ENCODE measurements at regions not wholly inside any gene's neighbourhood (a gene's known extent, or its start where the extent isn't known, plus 50 kb on each side); places are given as distances from the start of the nearest gene placed in this dataset.

DNA sequence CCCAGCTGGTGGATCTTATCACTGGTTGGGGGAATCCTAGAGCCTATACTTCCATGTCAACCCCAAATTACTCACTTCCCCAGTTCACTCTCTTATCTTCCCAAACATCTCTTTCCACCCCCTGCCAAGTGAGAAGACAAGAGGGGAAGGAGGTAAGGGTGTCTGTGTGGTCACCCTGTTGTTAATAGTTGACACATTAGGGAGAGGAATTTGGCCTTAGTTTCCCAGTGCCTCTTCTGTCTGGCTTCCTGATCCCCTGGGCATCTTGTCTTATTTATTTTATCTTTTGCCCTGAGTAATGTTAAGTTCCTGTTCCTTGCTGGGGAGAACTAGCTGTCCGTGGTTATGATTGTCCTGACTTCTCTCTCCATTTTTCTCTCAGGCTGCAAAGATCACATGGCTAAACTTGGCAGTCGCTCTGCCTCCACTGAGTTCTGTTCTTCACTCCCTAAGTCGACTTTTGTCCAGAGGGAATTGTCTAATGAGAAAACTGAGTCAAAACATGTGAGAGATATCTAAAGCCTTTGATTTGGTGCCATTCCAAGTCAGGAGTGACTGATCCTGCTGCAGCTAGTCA, 157.1 kb upstream of the SYT6 start:
- DNase-seq, result no peak

DNA sequence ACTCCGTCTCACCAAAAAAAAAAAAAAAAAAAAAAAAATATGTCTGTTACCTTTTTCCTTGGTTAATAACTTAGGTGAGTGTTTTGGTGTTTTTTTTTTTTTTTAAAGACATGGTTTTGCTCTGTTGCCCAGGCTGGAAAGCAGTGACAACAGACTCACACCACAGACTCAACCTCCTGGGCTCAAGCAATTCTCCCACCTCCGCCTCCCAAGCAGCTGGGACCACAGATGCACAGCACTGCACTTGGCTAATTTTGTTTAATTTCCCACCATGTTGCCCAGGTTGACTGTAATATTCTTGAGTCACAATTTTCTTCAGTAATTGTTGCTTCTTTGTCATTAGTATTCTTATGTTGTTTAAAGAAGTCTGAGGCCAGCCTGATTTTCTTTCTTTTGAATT, 149.2 kb upstream of the SYT6 start:
- no peak for DNase-seq

DNA sequence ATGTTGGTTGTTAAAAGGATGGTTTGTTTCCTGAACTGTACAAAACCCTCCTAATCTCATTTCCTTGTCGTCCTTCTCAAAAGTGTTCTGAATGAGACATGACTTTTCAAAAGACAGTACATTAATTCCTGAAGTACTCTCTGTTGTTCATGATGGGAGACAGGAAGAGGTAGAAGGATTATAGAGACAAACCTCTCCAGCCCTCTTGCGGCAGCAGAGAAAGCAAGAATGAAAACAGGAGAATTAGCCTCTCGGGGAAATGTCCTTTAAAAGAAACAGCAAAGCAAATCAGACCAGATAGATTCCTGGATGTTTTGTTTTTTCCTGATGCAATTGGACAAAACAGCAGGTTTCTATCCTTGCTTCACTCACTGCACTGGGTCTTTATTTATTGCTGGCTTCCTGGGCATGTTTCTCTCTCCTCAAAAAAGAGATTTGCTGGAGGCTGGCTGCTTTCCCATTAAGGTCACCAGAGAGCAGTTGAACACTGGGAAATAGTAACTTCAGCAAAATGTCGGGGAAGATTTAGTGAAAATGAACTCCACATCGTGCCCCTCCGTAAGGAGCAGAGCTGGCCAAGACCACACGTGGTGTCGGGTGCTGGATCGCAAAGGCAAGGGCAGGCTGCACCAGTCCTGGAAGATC, 145.8 kb upstream of the SYT6 start:
- DNase-seq, result no peak

DNA sequence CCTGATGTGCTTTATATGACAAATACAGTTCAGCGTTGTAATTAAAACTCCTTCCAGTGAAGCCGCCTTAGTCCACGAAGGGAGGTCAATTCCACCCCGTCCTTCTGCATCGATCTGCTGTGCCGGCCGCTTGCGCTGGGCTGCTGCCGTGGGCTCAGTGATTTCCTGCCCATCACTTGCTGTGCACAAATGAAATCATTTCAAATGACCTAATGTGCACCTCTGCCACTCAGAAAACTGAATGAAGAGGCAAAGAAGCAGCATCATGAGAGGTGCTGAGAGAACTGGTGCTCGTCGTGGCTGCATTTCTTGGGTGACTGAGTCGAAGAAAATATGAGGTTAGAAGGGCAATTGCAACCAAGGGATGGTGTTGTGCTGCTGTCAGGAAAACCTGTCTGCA, 144.3 kb upstream of the SYT6 start:
- DNase-seq, result no peak

DNA sequence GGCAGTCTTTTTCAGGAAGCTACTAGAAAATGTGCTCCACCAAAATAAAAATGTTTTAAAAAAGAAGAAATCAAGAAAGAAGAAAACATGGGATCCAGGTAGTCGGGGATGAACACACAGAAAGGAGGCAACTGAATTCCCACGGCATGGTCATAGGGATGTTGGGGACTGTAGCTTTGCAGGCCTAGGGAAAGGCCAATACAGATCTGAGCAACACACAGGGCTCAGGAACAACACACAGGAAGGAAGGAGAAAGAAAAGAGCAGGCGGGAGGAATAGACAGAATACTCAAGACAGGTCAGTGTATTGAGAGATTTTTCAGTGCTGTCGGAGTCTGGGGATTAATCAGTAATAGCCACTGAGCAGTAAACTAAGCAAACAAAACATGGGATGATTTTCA, 142.7 kb upstream of the SYT6 start:
- DNase-seq, result no peak

DNA sequence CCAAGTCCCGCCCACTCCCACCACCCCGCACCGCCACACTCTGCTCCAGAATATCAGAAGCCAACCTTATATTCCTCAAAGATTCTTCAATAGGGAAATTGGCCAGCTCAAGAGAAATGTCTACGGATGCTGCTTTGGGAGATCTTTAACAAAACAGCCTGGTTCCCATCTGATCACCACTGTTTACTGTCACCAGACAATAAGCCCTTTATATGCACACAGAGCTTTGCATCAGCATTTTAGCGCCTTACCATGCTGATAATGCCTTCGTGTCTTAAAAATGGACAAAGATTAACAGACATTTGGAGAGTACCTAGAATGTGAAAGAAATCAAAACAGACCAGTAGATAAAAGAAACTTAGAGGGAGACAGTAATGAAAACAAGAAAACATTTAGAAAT, 141.7 kb upstream of the SYT6 start:
- no peak for DNase-seq

DNA sequence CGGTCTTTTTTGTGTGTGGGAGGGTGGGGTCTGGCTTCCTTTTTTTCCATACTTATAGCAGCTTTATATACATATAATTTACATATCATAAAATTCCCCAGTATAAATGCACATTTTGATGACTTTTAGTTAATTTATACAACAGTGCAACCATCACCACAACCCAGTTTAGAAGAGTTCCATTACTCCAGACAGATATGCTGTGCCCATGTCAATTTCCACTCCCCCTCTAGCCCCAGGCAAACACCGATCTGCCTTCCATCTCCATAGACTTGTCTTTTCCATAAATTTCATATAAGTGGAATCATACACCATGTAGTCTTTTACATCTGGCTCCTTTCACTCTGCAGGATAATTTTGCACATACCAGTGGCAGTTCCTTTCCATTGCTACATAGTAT, 139.2 kb upstream of the SYT6 start:
- DNase-seq, result no peak

DNA sequence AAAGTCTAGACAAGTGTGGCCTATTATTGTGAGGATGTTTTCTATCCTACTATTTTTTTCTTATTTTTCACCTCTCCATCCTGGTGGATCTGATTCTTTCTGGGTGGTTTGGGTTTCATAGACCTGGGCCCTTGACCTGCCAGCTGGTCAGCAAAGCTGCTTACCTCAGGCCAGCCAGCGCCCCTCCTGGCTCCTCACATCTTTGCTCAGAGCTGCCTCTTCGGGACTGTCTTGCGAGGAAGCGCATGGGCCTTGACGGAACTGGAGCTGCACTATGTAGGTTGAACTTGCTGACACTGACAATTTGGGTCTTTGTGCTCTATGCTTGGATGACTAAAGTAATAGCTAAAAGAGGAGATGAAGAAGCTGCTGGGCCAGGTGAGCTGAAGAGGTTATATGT, 138.5 kb upstream of the SYT6 start:
- DNase-seq, result no peak

DNA sequence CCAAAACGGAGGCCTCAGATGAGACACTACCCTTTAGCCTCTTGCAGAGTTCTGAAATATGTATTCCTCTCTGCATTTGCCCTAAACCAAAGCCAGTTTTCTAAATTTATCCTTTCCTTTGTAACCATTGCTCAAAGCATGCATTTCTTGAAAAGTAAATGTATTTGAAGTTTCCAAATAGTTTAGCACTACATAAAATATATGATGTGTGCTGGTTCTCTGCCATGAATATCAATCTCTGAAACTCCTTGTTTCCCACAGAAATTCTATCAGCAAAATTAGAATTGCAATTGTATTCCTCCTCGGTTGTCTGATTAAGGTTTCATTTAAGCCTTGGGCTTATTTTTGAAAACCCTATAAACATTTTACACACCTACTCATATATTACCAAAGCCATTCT, 137.1 kb upstream of the SYT6 start:
- no peak for DNase-seq

DNA sequence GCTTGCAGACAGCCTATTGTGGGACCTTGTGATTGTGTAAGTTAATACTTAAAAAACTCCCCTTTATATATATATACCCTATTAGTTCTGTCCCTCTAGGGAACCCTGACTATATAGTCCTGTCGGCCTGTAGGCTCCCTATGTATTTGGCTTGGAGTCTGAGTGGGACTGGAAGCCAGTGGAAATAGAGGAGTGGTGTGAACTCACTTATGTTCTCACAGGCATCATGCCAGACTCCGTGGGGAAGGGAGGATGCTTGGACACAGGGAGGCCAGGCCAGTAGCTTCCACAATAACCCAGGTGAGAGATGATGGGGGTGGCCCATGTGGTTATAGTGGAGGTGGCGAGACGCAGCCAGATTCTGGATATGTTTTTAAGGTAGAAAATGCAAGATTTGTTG, 136.7 kb upstream of the SYT6 start:
- DNase-seq, result no peak

DNA sequence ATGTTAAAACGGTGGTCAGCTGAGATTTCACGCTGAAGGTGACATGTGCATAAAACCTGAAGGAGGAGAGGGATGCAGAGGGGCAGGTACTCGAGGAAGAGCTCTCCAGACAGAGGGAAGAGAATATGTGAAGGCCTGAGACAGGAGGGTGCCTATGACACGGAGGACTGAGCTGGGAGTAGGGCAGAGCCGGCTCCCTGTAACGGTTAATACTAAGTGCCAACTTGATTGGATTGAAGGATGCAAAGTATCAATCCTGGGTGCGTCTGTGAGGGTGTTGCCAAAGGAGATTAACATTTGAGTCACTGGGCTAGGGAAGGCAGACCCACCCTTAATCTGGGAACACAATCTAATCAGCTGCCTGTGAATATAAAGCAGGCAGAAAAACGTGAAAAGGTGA, 136.2 kb upstream of the SYT6 start:
- DNase-seq, result no peak

DNA sequence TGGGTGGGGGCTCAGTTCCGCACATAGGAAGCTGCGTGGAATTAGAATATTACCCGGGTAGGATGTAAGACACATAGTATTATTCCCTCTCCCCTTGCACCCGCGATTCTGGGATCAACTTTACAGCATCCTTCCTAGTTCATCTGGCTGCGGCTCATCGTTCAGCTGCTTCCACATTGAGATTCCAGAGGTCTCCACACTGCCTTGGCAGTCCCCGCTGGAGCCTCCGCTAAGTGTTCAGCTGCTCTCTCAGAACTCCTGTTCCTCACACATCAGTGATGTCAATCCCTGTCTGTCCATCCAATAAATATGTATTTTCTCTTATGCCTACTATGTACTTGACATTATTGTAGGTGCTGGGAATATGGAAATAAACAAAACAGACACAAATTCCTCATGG, 135.6 kb upstream of the SYT6 start:
- DNase-seq, result no peak

DNA sequence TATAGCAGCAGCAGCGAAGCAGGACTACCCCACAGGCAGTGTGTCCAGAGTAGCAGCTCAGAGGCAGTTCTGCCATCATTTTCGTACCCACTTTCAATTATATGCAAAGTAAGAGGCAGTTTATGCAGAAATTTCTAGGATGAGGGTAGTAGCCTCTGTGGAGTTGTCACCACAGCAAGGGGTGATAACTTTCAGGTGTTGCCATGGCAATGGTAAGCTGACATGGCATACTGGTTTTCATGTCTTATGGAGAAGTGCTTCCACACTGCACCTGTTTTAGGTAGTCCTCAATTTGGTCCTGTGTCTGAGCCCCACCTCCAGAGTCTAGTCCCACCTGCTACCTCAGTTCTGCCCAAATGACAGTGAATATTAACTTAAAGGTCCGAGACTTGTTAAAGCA, 133.3 kb upstream of the SYT6 start:
- DNase-seq, result no peak

DNA sequence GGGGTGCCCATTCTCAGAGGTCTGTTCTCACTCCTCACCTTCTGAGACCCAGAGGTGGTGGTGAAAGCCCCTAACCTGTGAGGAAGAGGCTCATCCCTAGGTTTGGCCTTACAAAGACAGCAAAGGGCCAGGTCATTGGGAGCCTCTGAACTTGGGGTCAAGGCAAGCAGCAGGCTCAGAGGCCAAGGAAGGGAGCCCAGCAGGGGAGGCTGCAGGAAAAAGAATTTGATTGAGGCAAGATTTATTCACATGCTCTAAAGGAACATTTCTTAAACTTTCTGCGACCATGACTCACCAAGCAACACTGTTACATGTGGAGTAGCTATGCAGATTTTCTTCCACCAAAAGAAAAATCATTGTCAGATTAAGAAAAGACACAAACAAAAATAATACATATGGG, 132.5 kb upstream of the SYT6 start:
- DNase-seq, result no peak

DNA sequence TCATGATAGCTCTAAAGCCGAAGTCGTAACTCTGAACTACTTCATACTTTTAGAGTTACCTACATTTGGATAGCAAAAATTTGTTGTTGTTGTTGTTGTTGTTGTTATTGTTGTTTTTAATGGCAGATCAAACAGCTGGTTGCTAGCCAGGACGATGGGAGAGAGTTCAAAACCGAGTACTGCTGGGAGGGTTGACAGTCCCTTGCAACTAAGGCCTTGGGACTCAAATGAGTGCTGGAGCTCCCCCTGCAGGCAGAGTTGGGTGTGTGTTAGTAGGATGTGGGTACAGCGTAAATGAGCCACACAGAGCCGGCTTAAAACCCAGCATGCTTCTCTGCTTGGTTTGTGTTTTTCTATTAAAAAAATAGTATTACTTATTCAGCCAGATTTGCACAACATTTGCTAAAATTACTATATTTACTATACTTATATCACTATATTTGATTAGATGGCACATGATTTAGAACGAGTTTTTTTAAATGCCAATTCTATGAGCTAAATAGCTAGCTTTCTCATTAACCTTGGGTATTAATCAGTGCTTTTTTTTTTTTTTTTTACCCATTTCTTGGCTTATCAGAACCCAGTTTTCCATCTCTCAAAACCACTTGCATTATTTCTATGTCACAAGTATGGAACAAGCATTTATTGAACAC, 129.2 kb upstream of the SYT6 start:
- peak; percentile 43 for DNase-seq

DNA sequence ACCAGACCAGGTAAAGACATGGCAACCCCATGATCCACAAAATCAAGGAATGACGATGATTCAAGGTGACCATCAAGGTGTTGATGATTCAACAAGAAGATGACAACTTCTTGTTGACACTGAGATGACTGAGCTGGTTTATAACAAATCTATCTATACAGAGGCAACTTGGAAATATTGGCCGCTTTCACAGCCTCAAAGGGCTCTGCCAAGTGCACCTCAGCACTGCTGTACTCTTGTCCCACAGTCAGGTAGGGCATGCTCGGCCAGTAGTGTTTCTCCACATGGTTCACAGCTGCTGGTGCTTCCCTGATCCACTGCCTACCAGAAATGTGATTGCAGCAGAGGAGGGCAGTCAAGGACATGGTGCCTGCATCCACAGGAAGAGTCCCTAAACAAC, 125.2 kb upstream of the SYT6 start:
- no peak for DNase-seq

DNA sequence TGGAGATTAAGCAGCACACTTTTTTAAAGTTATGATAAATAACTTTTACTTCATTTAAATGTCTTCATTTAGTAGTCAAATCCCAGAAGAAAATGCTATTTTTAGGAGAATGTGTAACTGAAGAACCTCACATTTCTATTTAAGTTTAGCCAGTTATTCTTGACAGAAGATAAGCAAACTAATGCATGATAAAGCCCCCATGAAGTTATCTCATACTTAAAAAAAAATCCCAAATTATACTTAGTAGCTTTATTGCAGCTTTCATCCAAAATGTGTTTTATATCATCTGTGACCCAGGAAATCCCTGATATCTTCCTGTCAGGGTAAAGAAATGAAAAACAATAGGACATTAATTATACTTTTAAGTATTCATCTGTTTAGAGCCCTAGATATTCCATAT, 124.8 kb upstream of the SYT6 start:
- no peak for DNase-seq

DNA sequence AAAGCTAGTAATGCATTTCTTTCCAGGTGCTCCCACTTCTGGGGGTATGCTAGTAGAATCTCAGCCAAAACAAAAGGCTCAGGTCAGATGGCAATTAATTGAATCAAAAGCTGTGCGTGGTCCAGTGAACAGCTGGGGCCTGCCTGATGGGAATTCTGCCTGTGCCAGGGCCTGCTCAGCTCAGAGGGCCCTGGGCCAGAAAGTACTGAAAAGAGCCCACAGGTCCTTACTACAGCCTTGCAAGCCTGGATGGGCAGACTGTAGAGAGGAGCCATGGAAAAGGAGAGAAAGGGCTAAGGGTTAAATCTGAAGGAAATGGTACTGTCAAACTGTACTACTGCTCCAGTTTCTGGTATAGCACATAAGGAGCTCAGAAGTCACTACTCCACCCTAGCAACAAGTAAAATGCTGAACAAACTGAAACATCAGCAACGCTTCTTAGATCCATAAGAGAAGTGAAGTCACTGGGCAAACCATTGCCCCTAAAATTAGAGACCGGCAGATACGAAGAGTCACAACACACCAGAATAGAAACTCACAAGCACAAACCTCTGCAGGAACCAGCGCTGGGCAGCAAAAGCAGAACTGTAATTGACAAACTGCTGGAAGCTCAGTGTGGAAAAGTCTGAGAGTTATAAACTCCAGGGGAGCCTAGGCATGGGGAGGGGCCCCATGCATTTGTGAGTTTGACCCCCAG, 121.1 kb upstream of the SYT6 start:
- DNase-seq, result no peak

DNA sequence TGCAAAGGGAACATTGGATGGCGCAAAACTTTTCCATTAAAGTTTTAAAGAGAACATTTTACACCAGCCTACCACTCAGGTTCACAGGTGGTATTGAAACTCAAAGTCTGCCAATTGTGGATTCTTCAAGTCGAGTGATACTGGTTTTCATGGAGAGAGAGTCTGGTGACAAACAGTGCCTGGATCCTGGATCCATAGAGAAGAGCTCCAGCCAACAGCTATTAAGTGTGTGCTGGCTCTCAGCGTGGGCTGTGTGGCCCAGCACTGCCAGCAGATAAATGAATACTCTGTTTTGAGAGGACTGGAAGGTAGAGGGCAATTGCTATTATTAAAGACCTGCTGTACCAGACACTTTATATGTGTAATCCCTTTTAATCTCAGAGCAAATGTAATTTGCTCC, 118.9 kb upstream of the SYT6 start:
- no peak for DNase-seq

DNA sequence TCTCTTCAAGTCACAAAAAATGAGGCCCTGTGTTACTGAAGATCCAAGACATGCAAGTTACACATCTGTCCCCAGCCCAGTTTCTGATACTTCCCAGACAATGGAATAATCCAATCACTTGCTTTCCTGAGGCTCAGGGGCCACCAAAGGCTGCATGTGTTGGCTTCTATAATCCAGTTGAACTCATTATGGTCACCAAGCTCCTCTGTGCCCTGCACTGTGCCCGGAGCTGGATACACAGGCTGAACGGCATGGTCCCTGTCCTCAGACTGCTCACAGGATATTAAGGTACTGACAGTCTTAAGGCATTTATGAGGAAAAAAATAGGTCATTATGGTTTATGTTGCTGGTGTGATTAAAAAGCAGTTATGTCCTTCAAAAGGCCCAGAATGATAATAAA, 117.0 kb upstream of the SYT6 start:
- DNase-seq, result no peak

DNA sequence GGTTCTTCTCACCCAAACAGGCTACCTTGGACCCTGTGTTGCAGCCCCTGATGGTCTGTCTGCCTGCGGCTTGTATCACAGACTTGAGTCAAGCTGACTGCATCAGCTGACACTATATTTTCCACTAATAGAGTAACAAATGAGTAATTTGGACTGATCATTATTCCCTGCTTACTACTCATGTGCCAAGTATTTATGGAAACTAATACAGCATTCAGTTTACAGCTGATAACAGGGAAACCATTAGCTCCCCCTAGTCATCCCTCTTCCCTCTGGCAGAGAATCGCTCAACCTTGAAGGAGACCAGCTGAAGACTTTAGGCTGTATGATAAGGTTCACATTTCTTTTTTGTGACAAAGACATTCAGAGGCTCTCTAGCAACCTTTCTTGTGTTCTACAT, 116.6 kb upstream of the SYT6 start:
- DNase-seq, result no peak

DNA sequence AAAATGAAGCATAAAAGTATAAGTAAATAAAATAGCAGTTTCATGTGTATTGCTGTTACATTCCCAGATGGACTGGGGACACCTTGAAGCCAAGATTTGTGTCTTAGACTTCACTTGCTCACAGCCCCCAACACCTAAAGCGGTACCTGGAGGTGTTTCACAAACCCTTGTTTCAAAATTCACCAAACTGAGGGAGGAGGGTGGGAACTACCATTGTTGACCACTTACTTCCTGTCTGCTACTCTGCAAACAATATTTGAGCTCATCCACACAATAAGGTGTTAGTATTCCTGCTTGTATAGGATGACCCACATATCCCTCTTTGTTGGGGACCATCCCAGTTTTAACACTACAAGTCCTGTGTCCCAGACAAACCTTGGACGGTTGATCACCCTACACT, 115.9 kb upstream of the SYT6 start:
- DNase-seq, result no peak

DNA sequence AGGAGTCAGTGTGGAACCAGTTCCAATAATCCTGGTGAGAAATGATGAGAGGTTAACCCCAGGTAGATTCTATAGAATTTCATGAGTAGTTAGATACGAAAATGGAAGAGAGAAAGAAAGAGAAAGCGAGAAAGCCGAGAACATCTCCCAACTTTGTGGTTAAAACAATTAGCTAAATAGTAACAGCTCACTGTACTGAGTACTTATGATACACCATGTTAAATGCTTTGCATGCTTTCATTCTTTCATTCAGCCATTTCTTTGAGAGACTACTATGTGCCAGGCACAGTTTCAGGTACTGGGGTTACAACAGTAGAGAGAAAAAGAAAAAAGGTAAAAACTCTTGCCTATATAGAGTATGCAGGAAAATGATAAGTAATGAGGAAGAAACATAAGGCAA, 109.7 kb upstream of the SYT6 start:
- no peak for DNase-seq

DNA sequence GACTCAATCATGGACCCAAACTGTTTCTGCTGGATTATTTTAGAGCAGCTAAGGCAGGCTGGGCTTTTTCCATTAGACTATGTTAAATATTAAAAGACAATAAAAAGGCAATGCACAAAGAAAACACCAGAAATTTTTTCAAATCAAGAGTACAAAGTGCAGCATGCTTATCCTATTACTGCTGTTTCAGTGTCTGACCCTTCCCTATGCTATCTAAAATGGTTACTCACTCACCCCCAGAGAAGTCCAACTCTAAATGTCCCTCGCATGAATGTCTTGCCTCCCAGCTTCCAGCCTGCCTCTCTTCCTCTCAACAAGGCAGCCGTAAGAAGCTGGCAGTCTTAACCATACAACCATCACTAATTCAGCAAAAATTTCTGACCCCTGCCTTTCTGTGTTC, 108.7 kb upstream of the SYT6 start:
- DNase-seq, result no peak
